NOMO-1 treated with DMSO at 0.1 percent for 48 hours (cell line): ENCODE measurements at regions not wholly inside any gene's neighbourhood (a gene's known extent, or its start where the extent isn't known, plus 50 kb on each side); places are given as distances from the start of the nearest gene placed in this dataset.
"Not testable (repeated sequence)": the region's sequence is repeated elsewhere in the genome, so short reads cannot be mapped to it uniquely, and the experiment has no call there.

ENCODE experiments used
- DNase-seq: peaks from one replicate; lab custom pipeline; 2025; ENCODE audit not compliant: unreplicated experiment; lab: John Stamatoyannopoulos, UW

DNA sequence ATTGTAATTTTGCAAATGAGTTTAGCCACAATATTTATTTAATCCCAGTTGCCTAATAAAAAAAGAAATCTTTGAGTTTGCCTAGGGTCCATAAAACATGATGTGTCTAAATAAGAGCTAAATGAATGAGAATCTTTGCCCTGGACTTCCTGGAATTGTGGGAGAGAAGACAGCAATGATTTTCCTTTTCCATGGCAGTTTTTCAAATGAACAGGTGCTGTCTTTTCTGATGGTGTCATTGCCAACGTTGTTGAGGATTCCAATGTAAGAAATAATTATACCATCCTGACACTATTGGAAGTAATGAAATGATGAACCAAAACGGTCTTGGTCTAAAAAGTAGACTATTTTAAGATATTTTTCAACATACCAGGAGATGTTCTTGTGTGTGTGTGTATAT lies 984.7 kb upstream of the CELF2 start:
- no peak for DNase-seq

DNA sequence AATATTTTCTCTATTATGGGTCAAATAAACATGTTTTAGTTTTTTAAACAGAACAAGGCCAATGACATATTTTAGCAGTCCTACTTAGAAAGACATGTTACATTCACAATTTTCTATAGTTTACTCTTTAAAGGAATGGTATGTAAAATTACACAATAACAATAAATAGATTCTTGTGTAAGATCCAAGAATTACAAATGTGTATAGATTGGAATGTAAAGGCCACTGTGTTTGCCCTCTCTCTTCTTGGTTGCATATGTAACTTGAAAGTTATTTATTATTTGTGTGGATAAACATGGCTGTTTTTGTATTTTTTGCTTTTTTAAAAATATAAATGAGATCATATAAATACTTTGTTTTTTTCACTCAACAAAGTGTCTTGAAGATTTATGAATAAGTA lies 979.3 kb upstream of the CELF2 start:
- no peak for DNase-seq

GRCh38 chr10:10039595-10039994 lies 978.1 kb upstream of the CELF2 start:
- no peak for DNase-seq

- DNase-seq: no peak
These were observed 974.6 kb upstream of the CELF2 start for GRCh38 chr10:10043083-10043482.

GRCh38 chr10:10044922-10045764 lies 972.5 kb upstream of the CELF2 start:
- DNase-seq: no peak

- no peak for DNase-seq
These were observed 972.0 kb upstream of the CELF2 start for GRCh38 chr10:10045765-10046028.

DNA sequence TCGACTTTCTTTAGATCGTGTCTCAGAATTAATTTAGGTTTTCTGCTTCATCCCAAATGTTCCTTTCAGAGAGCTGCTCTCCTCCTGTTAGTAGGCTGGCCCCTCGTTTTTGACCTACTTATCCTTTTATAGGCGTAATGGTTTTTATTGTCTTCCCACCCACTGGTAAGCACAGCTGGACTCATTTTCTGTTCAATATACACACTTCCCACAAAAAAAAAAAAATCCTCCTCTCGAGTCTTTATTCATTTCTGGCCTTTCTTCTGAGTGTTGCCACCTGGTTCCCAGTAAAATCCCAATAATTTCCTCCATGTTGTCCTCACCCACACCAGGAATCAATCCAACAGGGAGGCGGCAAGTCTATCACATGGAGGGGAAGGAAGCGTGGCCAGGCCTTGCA lies 970.2 kb upstream of the CELF2 start:
- no peak for DNase-seq

- DNase-seq: no peak
These were observed 964.6 kb upstream of the CELF2 start for GRCh38 chr10:10053051-10053450.

- no peak for DNase-seq
These were observed 963.2 kb upstream of the CELF2 start for GRCh38 chr10:10054466-10054865.

GRCh38 chr10:10055656-10056442 lies 961.8 kb upstream of the CELF2 start:
- DNase-seq: no peak

DNA sequence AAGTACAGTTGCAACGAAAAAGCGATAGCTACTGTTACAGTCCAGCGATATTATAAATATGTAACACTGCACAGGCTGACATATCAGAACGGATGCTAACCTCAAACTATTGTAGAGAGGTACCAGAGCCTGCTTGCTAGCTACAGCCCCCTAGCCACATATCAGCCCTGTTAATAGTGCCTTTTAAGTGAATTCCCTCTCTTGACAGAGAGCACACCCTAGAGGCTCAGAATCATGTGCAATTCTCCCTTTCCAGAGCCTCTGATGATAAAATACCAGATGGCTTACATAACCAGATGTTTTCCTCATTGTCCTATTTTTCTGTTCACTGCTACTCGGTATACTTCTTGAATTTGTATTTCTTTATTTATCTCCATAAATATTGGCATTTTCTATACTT lies 960.7 kb upstream of the CELF2 start:
- no peak for DNase-seq

DNA sequence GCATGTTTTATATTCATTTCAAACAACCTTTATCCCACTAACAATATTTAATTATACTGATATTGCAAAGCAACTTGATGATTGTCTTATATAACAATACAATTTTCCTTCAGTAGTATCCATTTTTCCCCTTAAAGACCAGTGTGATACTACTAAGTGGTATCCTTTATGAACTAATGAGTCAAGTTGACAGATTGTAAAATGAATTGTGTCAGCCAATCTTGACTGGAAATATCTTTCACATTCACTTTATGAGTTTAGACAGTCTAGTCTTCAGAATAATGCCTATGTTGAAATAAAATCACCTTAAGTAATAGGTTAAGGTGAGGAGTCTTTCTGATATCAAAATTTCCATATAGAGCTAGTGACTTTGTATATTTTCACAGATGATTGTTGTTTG lies 950.0 kb upstream of the CELF2 start:
- no peak for DNase-seq

DNA sequence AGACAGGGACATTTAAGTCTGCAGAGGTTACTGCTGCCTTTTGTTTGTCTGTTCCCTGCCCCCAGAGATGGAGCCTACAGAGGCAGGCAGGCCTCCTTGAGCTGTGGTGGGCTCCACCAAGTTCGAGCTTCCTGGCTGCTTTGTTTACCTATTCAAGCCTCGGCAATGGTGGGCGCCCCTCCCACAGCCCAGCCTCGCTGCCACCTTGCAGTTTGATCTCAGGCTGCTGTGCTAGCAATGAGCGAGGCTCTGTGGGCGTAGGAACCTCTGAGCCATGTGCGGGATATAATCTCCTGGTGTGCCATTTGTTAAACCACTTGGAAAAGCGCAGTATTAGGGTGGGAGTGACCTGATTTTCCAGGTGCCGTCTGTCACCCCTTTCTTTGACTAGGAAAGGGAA lies 942.8 kb upstream of the CELF2 start:
- not testable (repeated sequence) for DNase-seq

- DNase-seq: no peak
These were observed 939.2 kb upstream of the CELF2 start for GRCh38 chr10:10078446-10078845.

GRCh38 chr10:10092581-10092980 lies 925.1 kb upstream of the CELF2 start:
- DNase-seq: no peak

- no peak for DNase-seq
These were observed 924.7 kb upstream of the CELF2 start for GRCh38 chr10:10093021-10093420.

GRCh38 chr10:10094691-10095090 lies 923.0 kb upstream of the CELF2 start:
- no peak for DNase-seq

DNA sequence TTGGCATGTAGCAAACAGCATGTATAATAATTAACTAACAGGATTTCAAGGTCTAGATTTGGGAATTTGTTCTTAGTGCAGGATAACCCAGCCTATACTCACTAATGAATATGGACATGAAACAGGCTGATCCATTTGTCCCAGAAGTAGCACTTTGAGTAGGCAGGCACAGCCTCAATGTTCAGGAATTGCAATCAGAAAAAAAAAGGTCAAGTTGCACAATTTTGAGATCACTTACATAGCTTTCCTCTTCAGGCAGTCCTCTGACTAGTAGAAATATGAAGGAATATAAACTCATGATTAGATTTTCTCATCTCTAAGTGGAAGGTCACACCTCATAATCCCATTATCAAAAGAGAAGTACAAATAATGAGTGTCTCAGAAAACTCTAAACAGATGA lies 921.4 kb upstream of the CELF2 start:
- DNase-seq: no peak

DNA sequence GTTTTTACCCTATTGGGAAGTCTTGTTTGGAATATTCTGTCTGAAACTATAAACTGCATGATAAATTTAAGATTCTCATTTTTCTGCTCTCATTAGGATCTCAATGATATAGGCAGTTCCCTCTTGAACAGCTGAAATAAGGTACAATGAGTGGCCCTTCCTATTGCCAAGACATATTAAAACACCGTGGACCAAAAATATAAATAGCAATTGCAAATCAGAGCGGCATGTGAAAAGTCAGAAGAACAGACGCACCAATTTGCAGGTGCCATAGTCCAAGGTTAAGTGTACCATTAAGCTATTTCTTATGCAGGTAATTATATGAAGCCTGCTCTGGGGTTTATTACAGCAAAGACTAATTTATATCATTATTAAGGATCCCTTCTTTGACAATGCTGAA lies 920.8 kb upstream of the CELF2 start:
- DNase-seq: no peak

- no peak for DNase-seq
These were observed 916.6 kb upstream of the CELF2 start for GRCh38 chr10:10101106-10101505.

- DNase-seq: no peak
These were observed 906.7 kb upstream of the CELF2 start for GRCh38 chr10:10110844-10111490.

DNA sequence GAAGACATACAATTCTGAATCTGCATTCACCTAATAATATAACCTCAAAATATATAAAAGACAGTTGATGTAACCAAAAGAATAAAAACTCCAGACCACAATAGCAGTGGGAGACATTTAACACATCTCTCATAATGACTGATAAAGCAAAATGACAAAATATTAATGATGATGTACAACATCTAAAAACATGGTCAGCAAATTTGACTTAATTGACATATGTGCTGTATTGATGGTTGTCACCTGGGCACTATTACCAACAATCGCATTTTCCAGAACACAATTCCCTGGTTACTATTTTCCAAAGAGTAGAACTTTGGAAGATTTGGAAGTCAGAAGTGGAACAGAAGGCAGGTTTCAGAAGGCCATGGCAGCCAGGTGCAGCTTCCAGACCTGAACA lies 899.5 kb upstream of the CELF2 start:
- no peak for DNase-seq
